H1 (cell line): ENCODE measurements at regions not wholly inside any gene's neighbourhood (a gene's known extent, or its start where the extent isn't known, plus 50 kb on each side); places are given as distances from the start of the nearest gene placed in this dataset.

Source experiments
- BCL11A ChIP-seq, 2 experiments: IDR thresholded peaks; one replicate each; pipeline ENCODE4 v1.6.1; 2011; ENCODE audit warnings: low read depth in 2 of 2, low read length in 2 of 2, mild to moderate bottlenecking in 2 of 2
- CBX8 ChIP-seq: fragments of 300-800, 300-1000 bp; sonication (generic); IDR thresholded peaks from 2 replicates; pipeline ENCODE4 v1.7.1; 2016; ENCODE audit warnings: low read depth, low read length, borderline replicate concordance
- CHD7 ChIP-seq: fragments of 300-600 bp; sonication (generic); IDR thresholded peaks from 2 replicates; pipeline ENCODE4 v1.7.1; 2012; ENCODE audit warnings: low read length, moderate library complexity, mild to moderate bottlenecking, inconsistent platforms; ENCODE audit not compliant: insufficient replicate concordance
- CTBP2 ChIP-seq: IDR thresholded peaks from 2 replicates; pipeline ENCODE4 v1.7.0; 2011; ENCODE audit warnings: borderline replicate concordance, mild to moderate bottlenecking, moderate library complexity, mixed read lengths, low read length; ENCODE audit not compliant: insufficient read depth, insufficient read length
- EP300 ChIP-seq, 2 experiments: IDR thresholded peaks; 1 replicate in 1 of 2; 2 replicates in 1 of 2; pipeline ENCODE4 v1.6.1; 2011 to 2012; ENCODE audit warnings: low read depth in 2 of 2, low read length in 2 of 2, mild to moderate bottlenecking in 2 of 2, borderline replicate concordance in 1 of 2, inconsistent platforms in 1 of 2, moderate library complexity in 1 of 2
- POLR2A ChIP-seq, 2 experiments: IDR thresholded peaks; 1 replicate in 1 of 2; 2 replicates in 1 of 2; pipeline ENCODE4 v1.6.1; 2011; ENCODE audit warnings: low read depth in 2 of 2, low read length in 2 of 2, mild to moderate bottlenecking in 2 of 2; ENCODE audit errors: control extremely low read depth in 1 of 2
- RXRA ChIP-seq: IDR thresholded peaks from 2 replicates; pipeline ENCODE4 v1.6.1; 2011; ENCODE audit warnings: low read depth, mild to moderate bottlenecking, low read length, moderate library complexity; ENCODE audit not compliant: insufficient read depth
- SIX5 ChIP-seq: IDR thresholded peaks from 2 replicates; pipeline ENCODE4 v1.6.1; 2011; ENCODE audit warnings: mild to moderate bottlenecking, low read depth, low read length
- YY1 ChIP-seq: IDR thresholded peaks from 2 replicates; pipeline ENCODE4 v1.6.1; 2011; ENCODE audit warnings: low read depth, mild to moderate bottlenecking, low read length

- TF ChIP-seq CHD7 (no peak), RXRA (no peak), CTBP2 (no peak), BCL11A (IDR thresholded peaks at IDR 0.05; ENCODE audit: low read depth in 2 of 2, low read length in 2 of 2) (no peak), CBX8 (no peak), SIX5 (no peak), EP300 (IDR thresholded peaks at IDR 0.05; ENCODE audit: borderline replicate concordance in 1 of 2, low read depth in 2 of 2, low read length in 2 of 2) (no peak), YY1 (no peak), POLR2A (IDR thresholded peaks at IDR 0.05; ENCODE audit: control extremely low read depth in 1 of 2, low read depth in 2 of 2, low read length in 2 of 2) (no peak)
These were observed 119.7 kb upstream of the PARP11 start (continued) for GRCh38 chr12:3992945-3993344.
